ENCODE measurements at regions not wholly inside any gene's neighbourhood (a gene's known extent, or its start where the extent isn't known, plus 50 kb on each side); places are given as distances from the start of the nearest gene placed in this dataset.

DNA sequence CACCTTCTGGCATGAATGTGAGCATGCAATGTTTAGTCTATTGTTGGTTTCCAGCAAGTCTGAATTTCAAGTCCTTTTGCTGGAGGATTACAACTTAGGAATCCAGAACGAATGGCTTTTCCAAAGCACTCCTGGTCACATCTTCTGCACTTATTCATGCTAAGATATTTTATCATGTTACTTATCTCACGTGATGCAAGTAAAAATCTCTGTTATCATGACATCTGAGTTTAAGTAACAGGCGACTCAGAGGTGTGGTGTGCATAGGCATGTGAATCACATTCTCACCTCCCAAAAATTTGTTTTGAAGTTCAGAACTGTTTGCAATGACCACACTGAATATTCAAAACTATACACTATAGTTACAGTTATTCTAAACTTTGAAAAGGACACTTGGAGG lies 204.8 kb upstream of the FGGY start:
- no peaks in the 10 kb centered on the region; the same call in 1 of the 2 replicates for H3K9me3 ChIP-seq (replicated peaks; ENCODE audit: control insufficient read depth, insufficient read depth, low read depth, low read length)
- WGBS (ENCODE audit: insufficient coverage, low coverage, missing lambda C conversion rate), result 0% methylated on average over 3 of the region's 3 CpGs
- FAIRE-seq (no peak), DNase-seq (ENCODE audit: extremely low read depth in 1 of 4, low spot score in 3 of 4) (no peak), ATAC-seq (no peak)
- H3K9ac ChIP-seq (ENCODE audit: insufficient read depth in 1 of 2, low read depth in 2 of 2, low read length in 2 of 2), result no peak overlapping the region
- no peak for TF ChIP-seq FOSL1 (tag; conservative IDR thresholded peaks at IDR 0.05)
- TF ChIP-seq TFE3 (CRISPR knock-in tag; IDR thresholded peaks at IDR 0.05), result peak; percentile 35
- no peak for TF ChIP-seq ZHX1 (conservative IDR thresholded peaks at IDR 0.05; ENCODE audit: low read length)
- no peak for TF ChIP-seq IRF2 (CRISPR knock-in tag; IDR thresholded peaks at IDR 0.05)
- TF ChIP-seq ZNF408 (CRISPR knock-in tag; IDR thresholded peaks at IDR 0.05; ENCODE audit: low read depth), result no peak
- no peak for TF ChIP-seq EHMT2 (IDR thresholded peaks at IDR 0.05)
- no peak overlapping the region for H3K27ac ChIP-seq (ENCODE audit: extremely low read depth, low read depth, low read length)
- in situ Hi-C loops (cut with MboI) (no loop called here), intact Hi-C loops (cut with micrococcal nuclease) (no loop called here)
- H3K27me3 ChIP-seq (ENCODE audit: control insufficient read depth in 2 of 2, insufficient read depth in 2 of 2, low read length in 2 of 2), result no peaks in the 10 kb centered on the region
- BruUV-seq (replicated peaks), result no TSS peak
- no peaks in the 10 kb centered on the region for H3K9me1 ChIP-seq (ENCODE audit: control insufficient read depth, insufficient read depth, low read length)
- H2AFZ ChIP-seq (ENCODE audit: low read depth, low read length), result no peak overlapping the region
- H3K4me1 ChIP-seq (replicated peaks in 1 of 2; ENCODE audit: control insufficient read depth in 2 of 2, insufficient read depth in 2 of 2, low read length in 2 of 2), result peaks cover 0 to 7% of the 10 kb centered on the region in 2 experiments; a peak in 3 of 5 replicates
- no peaks in the 10 kb centered on the region for H4K20me1 ChIP-seq (replicated peaks; ENCODE audit: control insufficient read depth, insufficient read depth, low read length)
- CTCF ChIA-PET (ENCODE audit: low intra/inter-chr PET ratio), result no interaction called here
- H3K4me2 ChIP-seq (ENCODE audit: insufficient read depth, low read length), result no peak overlapping the region
- H3K79me2 ChIP-seq (ENCODE audit: control insufficient read depth, insufficient read depth, low read length), result no peaks in the 10 kb centered on the region
- no peak overlapping the region for H3K4me3 ChIP-seq
- POLR2A ChIA-PET, result no interaction called here
- no peaks in the 10 kb centered on the region for H3K36me3 ChIP-seq (ENCODE audit: control insufficient read depth, insufficient read depth, low read length)
